HCT116 (cell line): ENCODE measurements at regions not wholly inside any gene's neighbourhood (a gene's known extent, or its start where the extent isn't known, plus 50 kb on each side); places are given as distances from the start of the nearest gene placed in this dataset.

ENCODE experiments used
- ATAC-seq: fragments of 200-7000 bp; cut with Tn5 transposase; 2 replicates; pipeline ENCODE4 v1.9.1; 2020; ENCODE audit warnings: mild to moderate bottlenecking, moderate library complexity
- BruUV-seq: library from RNA; stranded (reverse); fragments of 400-500 nt; replicated peaks from 2 replicates; lab custom pipeline; 2021; lab: Mats Ljungman, UMichigan
- CTCF ChIA-PET: fragments of 300-600 bp; sonication (Branson Sonifier 250); formaldehyde crosslinking; loops from one replicate; lab custom pipeline; 2021; ENCODE audit warnings: antibody characterized with exemption; lab: Charles Lee
- POLR2A ChIA-PET: fragments of 300-600, 350-600 bp; sonication (Branson Sonifier 250); formaldehyde crosslinking; loops from one replicate; lab custom pipeline; 2021; ENCODE audit warnings: antibody characterized with exemption; lab: Charles Lee
- RAD21 ChIA-PET, 2 experiments: fragments of 300-600 bp; sonication (Branson Sonifier 250); formaldehyde crosslinking; loops; one replicate each; lab custom pipeline; 2023; ENCODE audit warnings: low total read pairs in 2 of 2; ENCODE audit not compliant: uncharacterized antibody in 2 of 2, unreplicated experiment in 2 of 2, low non-redundant PET in 1 of 2; lab: Charles Lee
- DNase-seq: peaks from one replicate; pipeline ENCODE4 v3.0.0-alpha.2; 2010; ENCODE audit warnings: low read depth, low spot score
- H2AFZ ChIP-seq: fragments of 200-600 bp; shearing (Covaris generic), sonication (generic); 2 replicates; pipeline ENCODE4 v1.6.1; 2017; ENCODE audit warnings: low read depth, mixed run types, mixed read lengths, antibody characterized with exemption, low read length; ENCODE audit not compliant: poor library complexity, severe bottlenecking
- H3K27ac ChIP-seq: 2 replicates; pipeline ENCODE4 v1.5.1; 2012; ENCODE audit warnings: low read depth, low read length
- H3K27me3 ChIP-seq: fragments of 200-600 bp; sonication (generic); 2 replicates; pipeline ENCODE4 v1.6.1; 2016; ENCODE audit warnings: mixed run types, low read length, mixed read lengths; ENCODE audit not compliant: insufficient read depth
- H3K36me3 ChIP-seq, 2 experiments: fragments of 200-500 bp in 1 of 2; fragments of 200-600 bp in 1 of 2; sonication (Bioruptor generic) in 1 of 2; sonication (generic) in 1 of 2; 2 replicates each; pipeline versions ENCODE4 v1.5.1 to v1.6.1; 2014 to 2016; ENCODE audit warnings: low read length in 2 of 2, inconsistent platforms in 1 of 2, mixed read lengths in 1 of 2, mixed run types in 1 of 2; ENCODE audit not compliant: insufficient read depth in 2 of 2, control insufficient read depth in 1 of 2
- H3K4me1 ChIP-seq, 2 experiments: fragments of 200-600 bp in 1 of 2; sonication (generic) in 1 of 2; 2 replicates each; pipeline versions ENCODE4 v1.5.1 to v1.6.1; 2012 to 2017; ENCODE audit warnings: low read length in 2 of 2, inconsistent platforms in 1 of 2, mild to moderate bottlenecking in 1 of 2, mixed read lengths in 1 of 2, mixed run types in 1 of 2, moderate library complexity in 1 of 2; ENCODE audit not compliant: insufficient read depth in 2 of 2, control insufficient read depth in 1 of 2
- H3K4me2 ChIP-seq: fragments of 200-600 bp; sonication (generic); 2 replicates; pipeline ENCODE4 v1.6.1; 2017; ENCODE audit warnings: mixed run types, low read length, mixed read lengths
- H3K4me3 ChIP-seq, 2 experiments: fragments of 200-600 bp in 1 of 2; sonication (generic) in 1 of 2; replicated peaks in 1 of 2; 2 replicates each; pipeline ENCODE4 v1.5.1; 2011 to 2016; ENCODE audit warnings: low read length in 2 of 2, control low read depth in 1 of 2, low read depth in 1 of 2, mild to moderate bottlenecking in 1 of 2, mixed read lengths in 1 of 2, mixed run types in 1 of 2
- H3K79me2 ChIP-seq: fragments of 200-600 bp; sonication (generic); 2 replicates; pipeline ENCODE4 v1.6.1; 2017; ENCODE audit warnings: mild to moderate bottlenecking, mixed run types, low read length, moderate library complexity, mixed read lengths; ENCODE audit not compliant: insufficient read depth
- H3K9ac ChIP-seq: fragments of 200-600 bp; sonication (generic); 2 replicates; pipeline ENCODE4 v1.6.1; 2016; ENCODE audit warnings: low read length, mixed read lengths
- H3K9me2 ChIP-seq: fragments of 200-600 bp; sonication (generic), shearing (Covaris generic); 2 replicates; pipeline ENCODE4 v1.6.1; 2017; ENCODE audit warnings: mixed run types, mild to moderate bottlenecking, moderate library complexity; ENCODE audit not compliant: insufficient read depth
- H3K9me3 ChIP-seq, 2 experiments: fragments of 200-500 bp in 1 of 2; fragments of 200-600 bp in 1 of 2; sonication (Bioruptor generic) in 1 of 2; sonication (generic) in 1 of 2; 2 replicates each; pipeline ENCODE4 v1.6.1; 2014 to 2017; ENCODE audit warnings: low read length in 2 of 2, mixed read lengths in 2 of 2, inconsistent platforms in 1 of 2, low read depth in 1 of 2, mild to moderate bottlenecking in 1 of 2, mixed run types in 1 of 2, moderate library complexity in 1 of 2; ENCODE audit not compliant: control insufficient read depth in 1 of 2, insufficient read depth in 1 of 2
- H4K20me1 ChIP-seq: fragments of 200-600 bp; sonication (generic), shearing (Covaris generic); 2 replicates; pipeline ENCODE4 v1.6.1; 2017; ENCODE audit warnings: mixed run types, mild to moderate bottlenecking, moderate library complexity; ENCODE audit not compliant: insufficient read depth
- CBX3 ChIP-seq: IDR thresholded peaks from 2 replicates; pipeline ENCODE4 v1.6.1; 2012; ENCODE audit warnings: low read depth
- CEBPB ChIP-seq: IDR thresholded peaks from 2 replicates; pipeline ENCODE4 v1.6.1; 2012; ENCODE audit warnings: low read depth
- ELF1 ChIP-seq: IDR thresholded peaks from 2 replicates; pipeline ENCODE4 v1.6.1; 2012; ENCODE audit warnings: low read depth, borderline replicate concordance
- EZH2 ChIP-seq: fragments of 200-600 bp; sonication (generic); IDR thresholded peaks from 2 replicates; pipeline ENCODE4 v1.6.1; 2017; ENCODE audit warnings: antibody characterized with exemption, mixed run types
- FOSL1 ChIP-seq: IDR thresholded peaks from 2 replicates; pipeline ENCODE4 v1.6.1; 2012; ENCODE audit warnings: low read depth
- JUND ChIP-seq: IDR thresholded peaks from 2 replicates; pipeline ENCODE4 v1.6.1; 2012
- POLR2AphosphoS5 ChIP-seq: IDR thresholded peaks from 2 replicates; pipeline ENCODE4 v1.6.1; 2011; ENCODE audit warnings: mild to moderate bottlenecking, low read depth, low read length, moderate library complexity
- SIN3A ChIP-seq: IDR thresholded peaks from 2 replicates; pipeline ENCODE4 v1.6.1; 2012; ENCODE audit warnings: low read depth
- SP1 ChIP-seq: IDR thresholded peaks from 2 replicates; pipeline ENCODE4 v1.6.1; 2012; ENCODE audit warnings: low read depth
- SRF ChIP-seq: IDR thresholded peaks from 2 replicates; pipeline ENCODE4 v1.6.1; 2012; ENCODE audit warnings: low read depth
- TCF7L2 ChIP-seq: IDR thresholded peaks from 2 replicates; pipeline ENCODE4 v1.7.0; 2011; ENCODE audit warnings: borderline replicate concordance, inconsistent platforms; ENCODE audit not compliant: insufficient read depth, insufficient read length; ENCODE audit errors: extremely low read depth
- ZFX ChIP-seq: fragments of 450-650 bp; IDR thresholded peaks from 2 replicates; pipeline ENCODE4 v1.6.1; 2017
- ZNF274 ChIP-seq: fragments of 200-500 bp; sonication (Bioruptor generic); IDR thresholded peaks from 2 replicates; pipeline ENCODE4 v1.6.1; 2014; ENCODE audit warnings: mild to moderate bottlenecking, low read depth, low read length, inconsistent platforms
- intact Hi-C: fragments of 100-400 bp; cut with micrococcal nuclease; formaldehyde crosslinking; loops from 2 replicates; pipeline ENCODE4 v1.10.0; 2022
- TF ChIP-seq, protein P1 (sequence below): IDR thresholded peaks from 2 replicates; pipeline ENCODE4 v1.6.1; 2012

- Histone ChIP-seq H3K79me2 (no peaks in the 10 kb centered on the region), H3K9ac (no peak overlapping the region), H3K4me1 (peaks cover 0 to 21% of the 10 kb centered on the region in 2 experiments; a peak in 1 of 4 replicates), H4K20me1 (no peaks in the 10 kb centered on the region), H3K4me2 (peak overlapping the region; percentile 34; the same call in 1 of the 2 replicates), H2AFZ (no peak overlapping the region), H3K27me3 (no peaks in the 10 kb centered on the region), H3K4me3 (no peak overlapping the region), H3K27ac (no peak overlapping the region), H3K9me3 (no peaks in the 10 kb centered on the region), H3K36me3 (no peaks in the 10 kb centered on the region), H3K9me2 (no peaks in the 10 kb centered on the region)
- ChIA-PET RAD21 (no interaction called here), CTCF (no interaction called here), POLR2A (no interaction called here)
- no TSS peak for BruUV-seq
- ATAC-seq = peak; percentile 38; the same call in 1 of the 2 replicates
- TF ChIP-seq EZH2 (no peak), CBX3 (no peak), JUND (peak; percentile 17; the same call in 1 of the 2 replicates), FOSL1 (peak; percentile 31; the same call in 1 of the 2 replicates), SP1 (no peak)
- intact Hi-C loops = no loop called here
- DNase-seq = peak; percentile 13
Observed at GRCh38 chr6:4370066-4370465, 234.7 kb upstream of the ECI2 start.

DNA sequence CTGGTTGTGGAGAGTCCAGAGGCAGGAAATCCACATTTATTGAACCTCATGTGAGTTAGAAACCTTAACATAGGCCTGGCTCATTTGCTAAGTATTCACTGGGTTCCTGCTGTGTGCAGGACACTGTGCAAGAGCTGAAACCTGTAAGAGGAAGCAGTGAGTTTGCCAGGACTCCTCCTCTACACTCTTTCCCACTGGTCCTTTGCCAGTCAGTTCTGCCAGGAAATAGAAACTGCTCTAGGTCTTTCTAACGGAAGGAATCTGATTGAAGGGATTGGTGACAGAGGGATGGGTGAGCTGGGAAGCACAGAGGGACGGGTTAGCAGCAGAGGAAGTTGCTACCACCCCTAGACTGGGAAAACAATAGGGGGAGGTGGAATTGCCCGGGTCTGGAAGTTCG is 234.2 kb upstream of the ECI2 start:
- no peak overlapping the region for H3K27ac ChIP-seq
- DNase-seq = no peak
- CTCF ChIA-PET = no interaction called here

More for the DNA sequence above, 234.2 kb upstream of the ECI2 start:
- H3K9me3 ChIP-seq = no peaks in the 10 kb centered on the region
- POLR2A ChIA-PET = no interaction called here
- no peak for ATAC-seq
- H3K9me2 ChIP-seq = no peaks in the 10 kb centered on the region
- peaks cover 0 to 21% of the 10 kb centered on the region in 2 experiments; a peak in 1 of 4 replicates for H3K4me1 ChIP-seq
- H3K79me2 ChIP-seq = no peaks in the 10 kb centered on the region
- no peak overlapping the region for H3K9ac ChIP-seq
- no peaks in the 10 kb centered on the region for H3K27me3 ChIP-seq
- no TSS peak for BruUV-seq
- RAD21 ChIA-PET = no interaction called here
- H4K20me1 ChIP-seq = no peaks in the 10 kb centered on the region
- intact Hi-C loops = no loop called here
- TF ChIP-seq ZFX (no peak), SIN3A (no peak), SRF (no peak), POLR2AphosphoS5 (no peak), EZH2 (no peak), TCF7L2 (no peak), CBX3 (no peak), ELF1 (no peak), ZNF274 (no peak), CEBPB (no peak), SP1 (no peak), JUND (no peak)
- TF ChIP-seq, protein P1, sequence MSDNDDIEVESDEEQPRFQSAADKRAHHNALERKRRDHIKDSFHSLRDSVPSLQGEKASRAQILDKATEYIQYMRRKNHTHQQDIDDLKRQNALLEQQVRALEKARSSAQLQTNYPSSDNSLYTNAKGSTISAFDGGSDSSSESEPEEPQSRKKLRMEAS = no peak
- H3K36me3 ChIP-seq = no peaks in the 10 kb centered on the region
- no peak overlapping the region for H3K4me3 ChIP-seq
- H2AFZ ChIP-seq = no peak overlapping the region
- H3K4me2 ChIP-seq = 0 out of 2 replicates have a peak overlapping the region, but pooled peaks have one; percentile 34
